Natural killer cell treated with Interleukin-12 subunit alpha and Interleukin-12 subunit beta and Interleukin-15 and Interleukin-18, amount 100 ng/mL, for 72 hours (primary cell): ENCODE measurements at regions not wholly inside any gene's neighbourhood (a gene's known extent, or its start where the extent isn't known, plus 50 kb on each side); places are given as distances from the start of the nearest gene placed in this dataset.

ENCODE experiments used
- ATAC-seq, 2 donors: fragments of 150-1000 bp; cut with Tn5 transposase in 1 of 2; sonication (Bioruptor Pico), chemical (Tn5 transposase) in 1 of 2; 2 replicates each; pipeline ENCODE4 v1.10.0; 2021
- DNase-seq: peaks from one replicate; pipeline ENCODE4 v3.0.0; 2022; ENCODE audit warnings: low spot score
- H3K27ac Mint-ChIP-seq, 2 donors: 1 replicate in 1 of 2; 2 replicates in 1 of 2; pipeline ENCODE4 v1.8.0; 2022; ENCODE audit warnings: mixed read lengths in 2 of 2, mild to moderate bottlenecking in 1 of 2, moderate library complexity in 1 of 2
- H3K27me3 Mint-ChIP-seq, 2 donors: 1 replicate in 1 of 2; 2 replicates in 1 of 2; pipeline ENCODE4 v1.8.0; 2022; ENCODE audit warnings: mixed read lengths in 2 of 2
- H3K36me3 Mint-ChIP-seq: one replicate; pipeline ENCODE4 v1.8.0; 2022; ENCODE audit warnings: mixed read lengths
- H3K4me1 Mint-ChIP-seq, 2 donors: 1 replicate in 1 of 2; 2 replicates in 1 of 2; pipeline ENCODE4 v1.8.0; 2022; ENCODE audit warnings: low read depth in 2 of 2, mixed read lengths in 2 of 2, mild to moderate bottlenecking in 1 of 2
- H3K4me3 Mint-ChIP-seq: one replicate; pipeline ENCODE4 v1.8.0; 2022; ENCODE audit warnings: mixed read lengths
- H3K9me3 Mint-ChIP-seq: 2 replicates; pipeline ENCODE4 v1.8.0; 2022; ENCODE audit warnings: mixed read lengths

- no peaks in the 10 kb centered on the region for H3K9me3 Mint-ChIP-seq
- H3K27me3 Mint-ChIP-seq: no peaks in the 10 kb centered on the region
- no peak for DNase-seq
- no peak for ATAC-seq
- H3K4me3 Mint-ChIP-seq: no peak overlapping the region
- H3K36me3 Mint-ChIP-seq: no peaks in the 10 kb centered on the region
- H3K4me1 Mint-ChIP-seq: peaks cover 0 to 2% of the 10 kb centered on the region in 2 donors
- H3K27ac Mint-ChIP-seq: no peak overlapping the region
These were observed 114.8 kb upstream of the MKI67 start for GRCh38 chr10:128241023-128241422.

- Mint-ChIP-seq H3K4me1 (no peaks in the 10 kb centered on the region), H3K27me3 (no peaks in the 10 kb centered on the region), H3K9me3 (no peaks in the 10 kb centered on the region), H3K4me3 (no peak overlapping the region), H3K27ac (no peak overlapping the region), H3K36me3 (no peaks in the 10 kb centered on the region)
- ATAC-seq (no peak), DNase-seq (no peak)
These were observed 116.4 kb upstream of the MKI67 start for GRCh38 chr10:128242641-128243040.

GRCh38 chr10:128245026-128245425, 118.8 kb upstream of the MKI67 start:
- H3K27ac Mint-ChIP-seq: no peak overlapping the region
- no peaks in the 10 kb centered on the region for H3K36me3 Mint-ChIP-seq
- DNase-seq: no peak
- no peak for ATAC-seq
- H3K4me1 Mint-ChIP-seq: no peaks in the 10 kb centered on the region
- H3K27me3 Mint-ChIP-seq: no peaks in the 10 kb centered on the region
- no peaks in the 10 kb centered on the region for H3K9me3 Mint-ChIP-seq
- no peak overlapping the region for H3K4me3 Mint-ChIP-seq

GRCh38 chr10:128247576-128247975, 121.4 kb upstream of the MKI67 start:
- Mint-ChIP-seq H3K9me3 (no peaks in the 10 kb centered on the region), H3K4me1 (no peaks in the 10 kb centered on the region), H3K4me3 (no peak overlapping the region), H3K36me3 (no peaks in the 10 kb centered on the region), H3K27ac (no peak overlapping the region), H3K27me3 (no peaks in the 10 kb centered on the region)
- ATAC-seq: no peak
- DNase-seq: no peak

GRCh38 chr10:128254476-128254875, 128.3 kb upstream of the MKI67 start:
- peaks cover 0 to 4% of the 10 kb centered on the region in 2 donors for H3K4me1 Mint-ChIP-seq
- no peak overlapping the region for H3K4me3 Mint-ChIP-seq
- H3K36me3 Mint-ChIP-seq: no peaks in the 10 kb centered on the region
- H3K9me3 Mint-ChIP-seq: no peaks in the 10 kb centered on the region
- peaks cover 3 to 14% of the 10 kb centered on the region in 2 donors for H3K27me3 Mint-ChIP-seq
- ATAC-seq: peak in 1 of 2 donors; percentile 32
- no peak overlapping the region for H3K27ac Mint-ChIP-seq
- no peak for DNase-seq

- Mint-ChIP-seq H3K27ac (no peak overlapping the region), H3K27me3 (peaks cover 3 to 14% of the 10 kb centered on the region in 2 donors), H3K4me3 (no peak overlapping the region), H3K36me3 (no peaks in the 10 kb centered on the region), H3K9me3 (no peaks in the 10 kb centered on the region), H3K4me1 (peaks cover 0 to 4% of the 10 kb centered on the region in 2 donors)
- no peak for DNase-seq
- no peak for ATAC-seq
These were observed 131.2 kb upstream of the MKI67 start for GRCh38 chr10:128257428-128257827.

- H3K4me3 Mint-ChIP-seq: no peak overlapping the region
- no peak for ATAC-seq
- DNase-seq: no peak
- no peaks in the 10 kb centered on the region for H3K36me3 Mint-ChIP-seq
- H3K27me3 Mint-ChIP-seq: peaks cover 5 to 17% of the 10 kb centered on the region in 2 donors
- H3K27ac Mint-ChIP-seq: no peak overlapping the region
- no peaks in the 10 kb centered on the region for H3K9me3 Mint-ChIP-seq
- peaks cover 0 to 4% of the 10 kb centered on the region in 2 donors for H3K4me1 Mint-ChIP-seq
These were observed 132.3 kb upstream of the MKI67 start for GRCh38 chr10:128258421-128258976.

- DNase-seq (no peak), ATAC-seq (no peak)
- Mint-ChIP-seq H3K36me3 (no peaks in the 10 kb centered on the region), H3K4me3 (no peak overlapping the region), H3K27ac (no peak overlapping the region), H3K9me3 (no peaks in the 10 kb centered on the region), H3K27me3 (peaks cover 20 to 38% of the 10 kb centered on the region in 2 donors), H3K4me1 (peaks cover 0 to 2% of the 10 kb centered on the region in 2 donors)
These were observed 137.9 kb upstream of the MKI67 start for GRCh38 chr10:128263891-128264688.

- no peak for ATAC-seq
- Mint-ChIP-seq H3K4me3 (no peak overlapping the region), H3K4me1 (peaks cover 0 to 2% of the 10 kb centered on the region in 2 donors), H3K27ac (no peak overlapping the region), H3K9me3 (no peaks in the 10 kb centered on the region), H3K27me3 (peaks cover 23 to 44% of the 10 kb centered on the region in 2 donors), H3K36me3 (no peaks in the 10 kb centered on the region)
- DNase-seq: no peak
These were observed 139.4 kb upstream of the MKI67 start for GRCh38 chr10:128265596-128265995.

- no peak overlapping the region for H3K4me3 Mint-ChIP-seq
- peaks cover 23 to 56% of the 10 kb centered on the region in 2 donors for H3K27me3 Mint-ChIP-seq
- no peaks in the 10 kb centered on the region for H3K9me3 Mint-ChIP-seq
- H3K36me3 Mint-ChIP-seq: no peaks in the 10 kb centered on the region
- ATAC-seq (no peak), DNase-seq (no peak)
- no peak overlapping the region for H3K27ac Mint-ChIP-seq
- H3K4me1 Mint-ChIP-seq: peaks cover 0 to 2% of the 10 kb centered on the region in 2 donors
These were observed 141.4 kb upstream of the MKI67 start for GRCh38 chr10:128267581-128267980.

GRCh38 chr10:128268015-128268722, 141.9 kb upstream of the MKI67 start:
- H3K27ac Mint-ChIP-seq: no peak overlapping the region
- H3K27me3 Mint-ChIP-seq: peaks cover 25 to 56% of the 10 kb centered on the region in 2 donors
- DNase-seq (no peak), ATAC-seq (peak in 1 of 2 donors; percentile 8)
- no peaks in the 10 kb centered on the region for H3K9me3 Mint-ChIP-seq
- no peak overlapping the region for H3K4me3 Mint-ChIP-seq
- H3K36me3 Mint-ChIP-seq: no peaks in the 10 kb centered on the region
- peaks cover 0 to 2% of the 10 kb centered on the region in 2 donors for H3K4me1 Mint-ChIP-seq

- H3K27ac Mint-ChIP-seq: no peak overlapping the region
- peaks cover 7 to 12% of the 10 kb centered on the region in 2 donors for H3K4me1 Mint-ChIP-seq
- peak overlapping the region; percentile 30 for H3K4me3 Mint-ChIP-seq
- no peaks in the 10 kb centered on the region for H3K9me3 Mint-ChIP-seq
- DNase-seq (no peak), ATAC-seq (no peak)
- no peaks in the 10 kb centered on the region for H3K36me3 Mint-ChIP-seq
- H3K27me3 Mint-ChIP-seq: peaks cover 9 to 41% of the 10 kb centered on the region in 2 donors
These were observed 148.7 kb upstream of the MKI67 start for GRCh38 chr10:128274938-128275337.

GRCh38 chr10:128275388-128276177, 149.4 kb upstream of the MKI67 start:
- Mint-ChIP-seq H3K36me3 (no peaks in the 10 kb centered on the region), H3K4me3 (peak overlapping the region; percentile 30), H3K27ac (no peak overlapping the region), H3K9me3 (no peaks in the 10 kb centered on the region), H3K4me1 (peaks cover 7 to 15% of the 10 kb centered on the region in 2 donors), H3K27me3 (peaks cover 6 to 35% of the 10 kb centered on the region in 2 donors)
- ATAC-seq: no peak
- DNase-seq: no peak
